SK-N-DZ (cell line): ENCODE measurements at regions not wholly inside any gene's neighbourhood (a gene's known extent, or its start where the extent isn't known, plus 50 kb on each side); places are given as distances from the start of the nearest gene placed in this dataset.
A peak's percentile ranks its signal among the peaks of the same experiment; 100 is the strongest.

Source experiments
- DNase-seq: peaks from one replicate; pipeline ENCODE4 v3.0.0-alpha.2; 2015; ENCODE audit warnings: low spot score

GRCh38 chr7:34275624-34276023 lies 370.3 kb downstream of the BMPER start:
- DNase-seq: no peak

- DNase-seq: no peak
Observed at GRCh38 chr7:34277016-34277802, 371.9 kb downstream of the BMPER start.

DNA sequence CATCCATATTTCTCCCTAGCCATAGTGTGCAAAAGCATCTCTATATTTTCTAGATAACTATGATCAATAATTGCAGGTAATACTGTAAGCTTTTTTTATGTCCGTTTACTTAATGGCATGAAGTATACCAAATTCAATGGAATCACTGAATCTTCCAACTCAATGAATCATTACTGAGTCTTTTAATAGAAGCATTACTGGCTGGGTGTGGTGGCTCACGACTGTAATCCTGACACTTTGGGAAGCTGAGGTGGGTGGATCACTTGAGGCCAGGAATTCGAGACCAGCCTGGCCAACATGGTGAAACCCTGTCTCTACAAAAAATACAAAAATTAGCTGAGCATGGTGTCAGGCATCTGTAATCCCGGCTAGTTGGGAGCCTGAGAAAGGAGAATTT lies 372.5 kb downstream of the BMPER start:
- no peak for DNase-seq

DNA sequence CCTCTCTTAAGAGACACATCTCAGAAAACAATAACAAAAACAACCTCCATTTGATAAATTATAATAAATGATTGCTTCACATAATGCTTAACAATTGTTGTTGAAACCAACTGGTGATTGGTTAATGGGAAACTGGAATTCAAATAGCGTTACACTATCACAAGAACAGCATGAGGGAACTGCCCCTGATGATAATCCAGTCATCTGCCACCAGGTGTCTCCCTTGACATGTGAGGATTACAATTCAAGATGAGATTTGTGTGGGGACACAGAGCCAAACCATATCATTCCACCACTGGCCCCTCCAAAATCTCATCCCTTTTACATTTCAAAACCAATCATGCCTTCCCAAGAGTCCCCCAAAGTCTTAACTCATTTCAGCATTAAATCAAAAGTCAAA lies 375.9 kb downstream of the BMPER start:
- DNase-seq: no peak

GRCh38 chr7:34282271-34282670 lies 375.7 kb upstream of the NPSR1 start:
- no peak for DNase-seq

DNA sequence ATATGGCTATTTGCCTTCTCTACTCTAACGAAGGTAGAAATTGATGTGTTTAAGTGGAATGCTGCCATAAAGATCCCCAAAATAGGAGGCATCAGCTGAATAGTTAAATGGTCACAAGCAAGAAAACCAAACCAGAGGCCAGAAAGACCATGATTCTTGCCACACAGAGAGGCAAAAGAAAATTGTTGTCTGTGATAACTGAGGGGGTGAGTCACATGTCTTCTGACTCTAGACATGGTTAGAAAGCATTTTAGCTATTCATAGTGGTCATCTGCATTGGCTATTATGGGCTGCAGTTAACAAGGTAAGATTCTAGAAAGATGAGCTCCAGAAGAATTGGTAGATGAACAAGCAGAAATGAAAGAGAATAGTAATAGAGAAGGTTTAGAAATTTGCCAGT lies 361.4 kb upstream of the NPSR1 start:
- DNase-seq: no peak

DNA sequence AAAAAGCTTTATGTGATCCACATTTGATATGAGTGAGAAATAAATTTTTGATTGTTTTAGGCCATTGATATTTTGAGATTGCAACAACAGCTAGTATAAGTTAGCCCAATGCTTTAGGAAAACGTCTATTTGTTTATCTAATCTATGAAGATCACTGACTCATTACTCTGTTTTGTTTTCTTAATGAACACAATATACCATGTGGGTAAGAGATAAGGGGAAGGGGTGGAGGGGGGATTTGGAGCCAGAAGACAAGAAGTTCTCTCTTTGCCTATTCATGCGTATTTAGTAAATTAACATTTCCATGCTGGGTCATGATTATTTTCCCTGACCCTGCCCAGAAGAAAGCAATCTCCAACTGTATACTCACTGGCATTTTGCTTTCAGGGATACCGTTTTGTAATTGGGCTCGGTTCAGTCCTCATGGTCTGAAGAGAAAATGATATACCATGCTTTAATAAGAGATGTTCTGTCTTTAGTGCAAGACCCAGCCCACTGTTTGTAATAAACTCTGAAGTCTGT lies 359.5 kb upstream of the NPSR1 start:
- no peak for DNase-seq

GRCh38 chr7:34299066-34299465 lies 359.0 kb upstream of the NPSR1 start:
- no peak for DNase-seq

DNA sequence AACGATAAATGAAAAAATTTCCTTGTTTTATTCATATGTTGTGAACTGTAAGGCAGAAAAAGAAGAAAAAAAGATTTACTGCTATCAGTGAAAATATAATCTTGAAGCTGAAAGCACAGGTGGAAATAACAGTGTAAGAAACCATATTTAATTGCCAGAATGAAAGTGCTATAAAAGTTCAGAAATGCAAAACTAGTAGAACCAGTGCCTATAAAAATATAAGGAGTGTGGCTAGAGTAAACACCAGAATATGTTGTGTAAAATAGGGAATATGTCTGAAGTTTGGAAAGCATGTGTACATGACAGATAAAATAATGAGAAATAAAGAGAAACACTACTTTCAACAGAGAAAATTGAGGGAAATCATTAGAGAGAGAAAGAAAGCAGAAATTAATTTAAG lies 350.5 kb upstream of the NPSR1 start:
- no peak for DNase-seq

GRCh38 chr7:34308595-34308994 lies 349.4 kb upstream of the NPSR1 start:
- no peak for DNase-seq

GRCh38 chr7:34309116-34309515 lies 348.9 kb upstream of the NPSR1 start:
- no peak for DNase-seq

DNA sequence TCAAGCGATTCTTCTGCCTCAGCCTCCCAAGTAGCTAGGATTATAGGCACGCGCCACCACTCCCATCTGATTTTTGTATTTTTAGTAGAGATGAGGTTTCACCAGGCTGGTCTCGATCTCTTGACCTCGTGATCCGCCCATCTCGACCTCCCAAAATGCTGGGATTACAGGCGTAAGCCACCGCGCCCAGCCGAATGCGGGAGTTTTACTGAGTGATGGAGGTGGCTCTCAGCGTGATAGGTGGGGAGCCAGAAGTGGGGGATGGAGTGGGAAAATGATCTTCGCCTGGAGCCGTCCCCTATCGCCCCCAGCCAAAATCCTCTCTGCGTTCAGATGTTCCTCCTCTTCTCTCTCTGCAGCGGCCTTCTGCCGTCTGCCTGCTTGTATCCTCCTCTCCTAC lies 348.4 kb upstream of the NPSR1 start:
- DNase-seq: no peak

DNA sequence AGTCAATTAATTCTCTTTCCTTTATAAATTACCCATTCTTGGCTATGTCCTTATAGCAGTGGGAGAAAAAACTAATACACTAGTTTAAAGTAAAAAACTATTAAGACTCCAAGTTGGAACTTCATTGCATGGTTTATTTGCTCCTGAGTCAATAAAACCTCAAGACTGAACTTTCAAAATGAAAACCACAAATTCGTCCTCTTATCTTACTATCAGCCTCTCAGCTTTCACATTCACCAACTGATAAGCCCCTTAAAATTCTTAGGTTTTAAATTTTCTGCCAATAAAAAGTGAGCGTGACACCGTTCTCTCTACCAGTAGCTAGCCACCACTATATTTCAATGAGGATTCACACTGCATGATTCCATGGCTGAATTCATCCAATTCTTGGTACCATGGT lies 346.4 kb upstream of the NPSR1 start:
- DNase-seq: no peak

- no peak for DNase-seq
Observed at GRCh38 chr7:34312624-34313023, 345.4 kb upstream of the NPSR1 start.

- no peak for DNase-seq
Observed at GRCh38 chr7:34313289-34313688, 344.7 kb upstream of the NPSR1 start.

DNA sequence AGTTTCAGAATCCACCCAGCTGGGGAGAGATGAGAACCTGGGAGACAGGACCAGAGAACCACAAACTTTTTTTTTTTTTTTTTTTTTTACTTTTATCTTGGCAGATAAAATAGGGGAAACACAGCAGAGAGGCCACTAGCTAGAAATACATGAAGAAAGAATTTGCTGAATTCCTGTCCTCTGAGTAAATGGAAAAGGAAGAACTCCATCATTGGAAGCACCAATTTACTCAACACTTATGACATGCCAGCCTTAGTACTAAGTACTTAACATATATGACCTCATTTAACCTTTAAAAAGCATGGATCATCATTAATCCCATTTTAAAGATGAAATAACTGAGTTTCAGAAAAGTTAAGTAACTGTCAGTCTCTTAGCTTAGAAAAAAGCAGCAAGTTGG lies 343.0 kb upstream of the NPSR1 start:
- DNase-seq: no peak

- DNase-seq: no peak
Observed at GRCh38 chr7:34317039-34317438, 341.0 kb upstream of the NPSR1 start.

GRCh38 chr7:34320412-34320811 lies 337.6 kb upstream of the NPSR1 start:
- DNase-seq: no peak

DNA sequence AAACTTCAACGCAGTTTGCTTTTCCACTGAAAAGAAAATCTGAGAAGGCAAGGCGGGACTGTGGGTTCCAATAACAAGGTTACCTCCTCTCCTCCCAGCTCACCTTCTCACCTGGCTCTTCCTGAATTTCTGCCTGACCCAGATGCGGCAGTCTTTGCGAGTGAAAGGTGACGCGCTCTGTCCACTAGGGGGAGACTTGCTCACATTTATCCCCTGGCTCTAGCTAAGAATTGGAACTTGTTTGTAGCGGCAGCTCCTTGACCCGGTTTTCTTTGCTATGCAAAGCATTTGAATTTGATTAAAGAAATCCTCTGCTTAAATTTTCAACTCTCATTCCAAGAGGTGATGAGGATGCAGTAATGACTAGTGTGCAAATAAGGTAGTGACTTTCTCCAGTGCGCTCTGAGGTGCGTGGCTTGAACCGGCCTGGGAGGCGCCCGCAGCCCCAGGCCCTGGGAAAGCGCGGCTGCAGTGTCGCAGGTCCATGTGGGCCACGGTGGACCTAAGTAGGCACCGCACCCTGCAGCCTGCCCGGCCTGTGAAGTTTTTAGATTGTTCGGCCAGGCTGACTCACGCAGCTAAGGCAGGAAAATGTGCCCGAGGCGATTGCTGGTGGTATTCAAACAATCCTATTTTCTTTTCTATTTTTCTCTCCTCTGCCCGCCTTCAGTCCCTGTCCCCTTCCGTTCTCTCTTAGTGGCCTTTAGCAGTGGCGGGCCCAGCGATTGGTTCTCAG lies 336.9 kb upstream of the NPSR1 start:
- DNase-seq: peak; percentile 53

- no peak for DNase-seq
Observed at GRCh38 chr7:34322841-34323240, 335.2 kb upstream of the NPSR1 start.

DNA sequence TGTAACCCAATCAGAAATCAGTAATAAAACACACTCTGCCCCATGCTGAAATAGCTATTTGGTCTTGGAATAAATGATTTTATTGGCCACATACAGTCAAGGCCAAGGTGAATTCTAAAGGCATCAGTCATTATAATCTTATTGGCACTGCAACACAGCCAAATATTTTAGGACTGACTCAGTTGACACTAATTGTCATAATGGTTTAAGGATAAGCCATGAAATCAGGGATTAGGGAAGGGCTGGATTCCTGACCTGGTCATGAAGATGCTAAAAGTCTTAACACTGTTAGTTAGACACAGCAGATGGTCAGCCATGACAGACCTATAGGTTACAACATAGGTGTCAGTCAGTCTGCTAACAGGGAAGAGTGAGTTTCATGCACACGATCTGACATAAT lies 330.3 kb upstream of the NPSR1 start:
- no peak for DNase-seq

- DNase-seq: no peak
Observed at GRCh38 chr7:34330308-34330707, 327.7 kb upstream of the NPSR1 start.

DNA sequence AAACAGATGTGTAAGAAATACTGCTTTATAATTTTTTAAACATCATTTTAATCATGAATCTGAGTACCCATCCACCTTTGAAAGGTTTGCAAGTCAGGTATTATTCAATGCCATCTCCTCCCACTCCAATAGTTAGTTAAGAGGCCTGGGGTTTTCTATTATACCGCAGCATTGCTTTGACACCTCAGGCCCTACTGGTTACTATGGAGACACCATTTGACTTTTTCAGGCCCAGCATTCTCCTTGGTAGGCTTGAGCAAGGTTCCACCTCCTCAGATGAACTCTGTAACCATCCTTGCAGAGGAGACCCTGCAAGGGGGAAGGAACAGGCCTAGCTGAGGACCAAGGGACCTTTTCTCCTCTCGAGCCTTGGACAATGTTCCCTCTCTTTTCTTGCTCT lies 326.9 kb upstream of the NPSR1 start:
- DNase-seq: no peak
